ENCODE measurements at regions not wholly inside any gene's neighbourhood (a gene's known extent, or its start where the extent isn't known, plus 50 kb on each side); places are given as distances from the start of the nearest gene placed in this dataset.
A peak's percentile ranks its signal among the peaks of the same experiment; 100 is the strongest.

DNA sequence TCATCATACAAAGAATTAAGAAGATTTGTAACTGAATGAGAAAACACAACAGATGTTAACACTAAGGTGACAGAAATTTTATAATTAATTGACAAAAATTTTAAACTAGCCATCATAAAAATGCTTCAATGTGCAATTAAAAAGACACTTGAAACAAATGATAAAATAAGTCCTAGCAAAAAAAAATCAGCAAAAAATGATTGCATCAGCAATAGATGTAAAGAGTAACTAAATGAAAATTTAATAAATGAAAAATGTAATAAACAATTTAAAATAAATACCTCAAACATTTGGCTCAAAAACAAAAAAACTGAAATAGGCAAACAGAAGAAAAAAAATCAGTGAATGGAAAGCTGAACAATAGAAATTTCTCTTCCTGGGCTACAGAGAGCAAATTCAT, 380.7 kb upstream of the GALNTL6 start:
- H3K9me3 ChIP-seq (ENCODE audit: insufficient read depth, low read depth, low read length) = no peaks in the 10 kb centered on the region
- H3K23ac ChIP-seq (ENCODE audit: low read length) = no peak overlapping the region
- H3K79me1 ChIP-seq (ENCODE audit: low read length) = no peaks in the 10 kb centered on the region
- H3K4ac ChIP-seq (ENCODE audit: low read depth, low read length) = no peak overlapping the region
- no peaks in the 10 kb centered on the region for H3K36me3 ChIP-seq (ENCODE audit: control insufficient read depth in 1 of 2, insufficient read depth in 2 of 2, low read length in 2 of 2)
- no peak overlapping the region for H3K4me2 ChIP-seq (ENCODE audit: low read length)
- no peak overlapping the region for H2BK12ac ChIP-seq (ENCODE audit: low read length)
- no peak overlapping the region for H4K91ac ChIP-seq (ENCODE audit: low read depth, low read length)
- no peak overlapping the region for H3K27ac ChIP-seq (ENCODE audit: low read depth, low read length)
- H3K79me2 ChIP-seq (ENCODE audit: control insufficient read depth, insufficient read depth, low read length, poor library complexity) = no peaks in the 10 kb centered on the region
- no peak overlapping the region for H4K12ac ChIP-seq (ENCODE audit: low read depth, low read length)
- H3K4me1 ChIP-seq (ENCODE audit: control insufficient read depth in 1 of 2, insufficient read depth in 2 of 2, low read length in 2 of 2) = no peaks in the 10 kb centered on the region
- H3K14ac ChIP-seq (ENCODE audit: low read length) = no peak overlapping the region
- no peak overlapping the region for H3K4me3 ChIP-seq (ENCODE audit: low read depth, low read length)
- no peak overlapping the region for H3K18ac ChIP-seq (ENCODE audit: low read length)
- no peak overlapping the region for H2AFZ ChIP-seq (ENCODE audit: insufficient read depth, low read length, poor library complexity)
- no peak overlapping the region for H2BK5ac ChIP-seq (ENCODE audit: low read depth, low read length, poor library complexity)
- H4K8ac ChIP-seq (ENCODE audit: low read depth, low read length) = no peak overlapping the region
- H3K9ac ChIP-seq (ENCODE audit: low read length) = no peak overlapping the region
- no peak overlapping the region for H2AK5ac ChIP-seq (ENCODE audit: low read length)
- H3K27me3 ChIP-seq (ENCODE audit: insufficient read depth, low read length) = no peaks in the 10 kb centered on the region
- no peak for DNase-seq
- no peak overlapping the region for H2BK120ac ChIP-seq (ENCODE audit: insufficient read depth, low read length, poor library complexity)

DNA sequence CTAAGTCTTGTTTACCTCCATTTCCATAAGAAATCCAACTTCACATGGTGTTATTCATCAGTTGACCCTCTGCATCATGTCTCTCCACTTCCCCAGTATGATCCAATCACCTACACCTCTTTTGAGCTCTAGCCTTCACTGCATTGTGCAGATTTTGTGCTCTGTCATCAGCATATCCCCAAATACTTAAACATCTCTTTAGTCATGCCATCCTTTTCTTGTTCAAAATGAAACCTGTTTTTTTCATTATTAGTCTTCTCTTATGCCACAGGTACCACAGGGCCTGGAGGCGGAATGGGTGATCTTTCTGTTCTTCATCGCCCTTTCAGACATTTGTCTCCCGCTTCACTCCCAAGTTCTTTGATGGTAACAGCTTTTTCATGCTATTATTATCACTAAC, 382.7 kb upstream of the GALNTL6 start:
- Histone ChIP-seq H3K4ac (ENCODE audit: low read depth, low read length) (no peak overlapping the region), H2BK120ac (ENCODE audit: insufficient read depth, low read length, poor library complexity) (no peak overlapping the region), H3K79me2 (ENCODE audit: control insufficient read depth, insufficient read depth, low read length, poor library complexity) (no peaks in the 10 kb centered on the region), H3K9ac (ENCODE audit: low read length) (no peak overlapping the region), H3K14ac (ENCODE audit: low read length) (no peak overlapping the region), H4K12ac (ENCODE audit: low read depth, low read length) (no peak overlapping the region), H3K36me3 (ENCODE audit: control insufficient read depth in 1 of 2, insufficient read depth in 2 of 2, low read length in 2 of 2) (no peaks in the 10 kb centered on the region), H4K91ac (ENCODE audit: low read depth, low read length) (no peak overlapping the region), H3K4me2 (ENCODE audit: low read length) (no peak overlapping the region), H3K4me3 (ENCODE audit: low read depth, low read length) (no peak overlapping the region), H3K4me1 (ENCODE audit: control insufficient read depth in 1 of 2, insufficient read depth in 2 of 2, low read length in 2 of 2) (no peaks in the 10 kb centered on the region), H3K27ac (ENCODE audit: low read depth, low read length) (no peak overlapping the region), H3K9me3 (ENCODE audit: insufficient read depth, low read depth, low read length) (no peaks in the 10 kb centered on the region), H3K23ac (ENCODE audit: low read length) (no peak overlapping the region), H3K27me3 (ENCODE audit: insufficient read depth, low read length) (no peaks in the 10 kb centered on the region), H4K8ac (ENCODE audit: low read depth, low read length) (no peak overlapping the region), H2AFZ (ENCODE audit: insufficient read depth, low read length, poor library complexity) (no peak overlapping the region), H2BK5ac (ENCODE audit: low read depth, low read length, poor library complexity) (no peak overlapping the region), H2BK12ac (ENCODE audit: low read length) (no peak overlapping the region), H2AK5ac (ENCODE audit: low read length) (no peak overlapping the region), H3K79me1 (ENCODE audit: low read length) (no peaks in the 10 kb centered on the region), H3K18ac (ENCODE audit: low read length) (no peak overlapping the region)
- no CpG with 5 or more reads among the region's 3 CpGs for WGBS (ENCODE audit: extremely low coverage, insufficient coverage, insufficient read length)
- DNase-seq = no peak

DNA sequence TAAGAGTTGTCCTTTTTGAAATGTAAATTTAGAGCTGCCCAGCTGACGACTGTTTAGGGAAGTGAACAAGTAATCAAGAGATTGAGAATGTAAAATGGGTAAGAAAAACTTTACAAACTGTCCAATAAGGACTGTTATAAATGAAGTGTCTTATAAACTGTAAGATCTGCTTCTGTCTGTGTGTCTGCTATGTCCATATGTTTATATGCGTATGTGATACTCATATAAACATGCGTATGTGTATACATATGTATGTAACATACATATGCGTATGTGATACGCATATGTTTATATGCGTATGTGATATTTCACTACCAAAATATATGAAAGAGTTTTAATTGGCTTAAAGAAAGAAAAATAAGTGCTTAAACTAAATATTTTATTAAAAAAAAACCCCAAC, 416.0 kb upstream of the GALNTL6 start:
- no peak overlapping the region for H3K14ac ChIP-seq (ENCODE audit: low read length)
- no peak overlapping the region for H4K12ac ChIP-seq (ENCODE audit: low read depth, low read length)
- H3K4ac ChIP-seq (ENCODE audit: low read depth, low read length) = no peak overlapping the region
- no peaks in the 10 kb centered on the region for H3K9me3 ChIP-seq (ENCODE audit: insufficient read depth, low read depth, low read length)
- no peaks in the 10 kb centered on the region for H3K79me2 ChIP-seq (ENCODE audit: control insufficient read depth, insufficient read depth, low read length, poor library complexity)
- no peak overlapping the region for H3K18ac ChIP-seq (ENCODE audit: low read length)
- H3K4me2 ChIP-seq (ENCODE audit: low read length) = no peak overlapping the region
- H2BK12ac ChIP-seq (ENCODE audit: low read length) = no peak overlapping the region
- H3K4me1 ChIP-seq (ENCODE audit: control insufficient read depth in 1 of 2, insufficient read depth in 2 of 2, low read length in 2 of 2) = no peaks in the 10 kb centered on the region
- DNase-seq = no peak
- H4K8ac ChIP-seq (ENCODE audit: low read depth, low read length) = no peak overlapping the region
- no peak overlapping the region for H2AFZ ChIP-seq (ENCODE audit: insufficient read depth, low read length, poor library complexity)
- no peak overlapping the region for H3K27ac ChIP-seq (ENCODE audit: low read depth, low read length)
- no CpG with 5 or more reads among the region's 6 CpGs for WGBS (ENCODE audit: extremely low coverage, insufficient coverage, insufficient read length)
- no peak overlapping the region for H3K9ac ChIP-seq (ENCODE audit: low read length)
- no peaks in the 10 kb centered on the region for H3K79me1 ChIP-seq (ENCODE audit: low read length)
- H3K27me3 ChIP-seq (ENCODE audit: insufficient read depth, low read length) = no peaks in the 10 kb centered on the region
- no peak overlapping the region for H2BK5ac ChIP-seq (ENCODE audit: low read depth, low read length, poor library complexity)
- no peaks in the 10 kb centered on the region for H3K36me3 ChIP-seq (ENCODE audit: control insufficient read depth in 1 of 2, insufficient read depth in 2 of 2, low read length in 2 of 2)
- no peak overlapping the region for H3K4me3 ChIP-seq (ENCODE audit: low read depth, low read length)
- H2BK120ac ChIP-seq (ENCODE audit: insufficient read depth, low read length, poor library complexity) = no peak overlapping the region
- no peak overlapping the region for H3K23ac ChIP-seq (ENCODE audit: low read length)
- H2AK5ac ChIP-seq (ENCODE audit: low read length) = no peak overlapping the region
- no peak overlapping the region for H4K91ac ChIP-seq (ENCODE audit: low read depth, low read length)

DNA sequence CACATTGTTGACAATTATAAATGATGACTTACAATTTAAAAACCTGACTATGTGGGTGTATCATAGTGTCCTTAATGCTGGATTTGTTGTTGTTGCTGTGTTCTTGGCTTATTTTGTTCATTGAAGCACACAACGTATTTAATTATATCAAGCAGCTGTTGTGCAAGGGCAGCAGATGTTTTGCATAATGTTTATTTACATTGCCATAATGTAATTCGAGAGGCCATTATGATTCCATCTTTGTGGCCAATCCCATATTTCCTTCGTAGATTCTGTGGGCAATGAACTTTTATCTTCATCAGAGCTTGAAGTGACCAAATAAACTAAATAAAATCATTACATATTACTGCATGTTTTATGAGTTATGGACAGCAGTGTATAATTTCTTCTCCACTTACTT, 422.6 kb upstream of the GALNTL6 start:
- Histone ChIP-seq H2AFZ (ENCODE audit: insufficient read depth, low read length, poor library complexity) (no peak overlapping the region), H3K9ac (ENCODE audit: low read length) (no peak overlapping the region), H4K12ac (ENCODE audit: low read depth, low read length) (no peak overlapping the region), H3K23ac (ENCODE audit: low read length) (no peak overlapping the region), H3K9me3 (ENCODE audit: insufficient read depth, low read depth, low read length) (no peaks in the 10 kb centered on the region), H3K4me1 (ENCODE audit: control insufficient read depth in 1 of 2, insufficient read depth in 2 of 2, low read length in 2 of 2) (no peaks in the 10 kb centered on the region), H3K27ac (ENCODE audit: low read depth, low read length) (no peak overlapping the region), H3K14ac (ENCODE audit: low read length) (no peak overlapping the region), H3K4me3 (ENCODE audit: low read depth, low read length) (no peak overlapping the region), H2BK12ac (ENCODE audit: low read length) (no peak overlapping the region), H3K79me2 (ENCODE audit: control insufficient read depth, insufficient read depth, low read length, poor library complexity) (no peaks in the 10 kb centered on the region), H3K18ac (ENCODE audit: low read length) (no peak overlapping the region), H2BK5ac (ENCODE audit: low read depth, low read length, poor library complexity) (no peak overlapping the region), H2BK120ac (ENCODE audit: insufficient read depth, low read length, poor library complexity) (no peak overlapping the region), H2AK5ac (ENCODE audit: low read length) (no peak overlapping the region), H4K91ac (ENCODE audit: low read depth, low read length) (no peak overlapping the region), H4K8ac (ENCODE audit: low read depth, low read length) (no peak overlapping the region), H3K4ac (ENCODE audit: low read depth, low read length) (no peak overlapping the region), H3K36me3 (ENCODE audit: control insufficient read depth in 1 of 2, insufficient read depth in 2 of 2, low read length in 2 of 2) (no peaks in the 10 kb centered on the region), H3K4me2 (ENCODE audit: low read length) (no peak overlapping the region), H3K79me1 (ENCODE audit: low read length) (no peaks in the 10 kb centered on the region), H3K27me3 (ENCODE audit: insufficient read depth, low read length) (no peaks in the 10 kb centered on the region)
- no peak for DNase-seq
- no CpG with 5 or more reads among the region's 3 CpGs for WGBS (ENCODE audit: extremely low coverage, insufficient coverage, insufficient read length)

DNA sequence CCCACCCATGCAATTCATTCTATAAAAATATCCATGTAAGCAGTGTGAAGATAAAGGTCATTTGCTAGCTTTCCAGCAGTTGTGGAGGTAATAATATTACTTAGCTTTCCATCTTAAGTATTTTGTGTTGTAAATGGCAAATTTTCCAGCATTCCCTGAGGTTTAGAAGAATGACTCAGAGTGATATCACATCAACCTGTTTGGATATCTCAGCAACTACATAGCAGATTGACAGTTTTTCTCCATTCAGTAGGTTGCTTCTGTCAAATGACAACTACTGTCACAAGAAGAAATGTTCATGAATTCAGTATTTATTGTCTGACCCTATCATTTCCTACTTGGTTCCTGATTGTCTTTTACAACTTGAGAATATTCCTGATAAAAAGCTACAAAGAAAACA, 434.9 kb upstream of the GALNTL6 start:
- no peak overlapping the region for H2BK120ac ChIP-seq (ENCODE audit: insufficient read depth, low read length, poor library complexity)
- H2AFZ ChIP-seq (ENCODE audit: insufficient read depth, low read length, poor library complexity) = no peak overlapping the region
- no peak overlapping the region for H2BK12ac ChIP-seq (ENCODE audit: low read length)
- no peak overlapping the region for H3K23ac ChIP-seq (ENCODE audit: low read length)
- H4K8ac ChIP-seq (ENCODE audit: low read depth, low read length) = no peak overlapping the region
- no peak overlapping the region for H4K91ac ChIP-seq (ENCODE audit: low read depth, low read length)
- DNase-seq = peak in 1 of 2 donors; percentile 34
- H3K18ac ChIP-seq (ENCODE audit: low read length) = no peak overlapping the region
- H3K9me3 ChIP-seq (ENCODE audit: insufficient read depth, low read depth, low read length) = no peaks in the 10 kb centered on the region
- no peaks in the 10 kb centered on the region for H3K36me3 ChIP-seq (ENCODE audit: control insufficient read depth in 1 of 2, insufficient read depth in 2 of 2, low read length in 2 of 2)
- H2BK5ac ChIP-seq (ENCODE audit: low read depth, low read length, poor library complexity) = no peak overlapping the region
- H4K12ac ChIP-seq (ENCODE audit: low read depth, low read length) = no peak overlapping the region
- no peak overlapping the region for H3K4ac ChIP-seq (ENCODE audit: low read depth, low read length)
- no peak overlapping the region for H2AK5ac ChIP-seq (ENCODE audit: low read length)
- no peak overlapping the region for H3K27ac ChIP-seq (ENCODE audit: low read depth, low read length)
- no peaks in the 10 kb centered on the region for H3K79me2 ChIP-seq (ENCODE audit: control insufficient read depth, insufficient read depth, low read length, poor library complexity)
- no peaks in the 10 kb centered on the region for H3K79me1 ChIP-seq (ENCODE audit: low read length)
- no peak overlapping the region for H3K4me2 ChIP-seq (ENCODE audit: low read length)
- no peaks in the 10 kb centered on the region for H3K27me3 ChIP-seq (ENCODE audit: insufficient read depth, low read length)
- H3K9ac ChIP-seq (ENCODE audit: low read length) = no peak overlapping the region
- H3K14ac ChIP-seq (ENCODE audit: low read length) = no peak overlapping the region
- no peak overlapping the region for H3K4me3 ChIP-seq (ENCODE audit: low read depth, low read length)
- no peaks in the 10 kb centered on the region for H3K4me1 ChIP-seq (ENCODE audit: control insufficient read depth in 1 of 2, insufficient read depth in 2 of 2, low read length in 2 of 2)
